ENCODE measurements at regions not wholly inside any gene's neighbourhood (a gene's known extent, or its start where the extent isn't known, plus 50 kb on each side); places are given as distances from the start of the nearest gene placed in this dataset.

GRCh38 chr4:128359422-128359821 lies 71.8 kb upstream of the PGRMC2 start:
- DNase-seq (ENCODE audit: low read depth, low spot score), result no peak

- no peak for DNase-seq (ENCODE audit: low read depth, low spot score)
These were observed 71.3 kb upstream of the PGRMC2 start for GRCh38 chr4:128358913-128359279.

GRCh38 chr4:128358231-128358912 lies 70.8 kb upstream of the PGRMC2 start:
- no peak for DNase-seq (ENCODE audit: low read depth, low spot score)

- no peak for DNase-seq (ENCODE audit: low read depth, low spot score)
These were observed 69.7 kb upstream of the PGRMC2 start for GRCh38 chr4:128357286-128357685.

- no peak for DNase-seq (ENCODE audit: low read depth, low spot score)
These were observed 67.7 kb upstream of the PGRMC2 start for GRCh38 chr4:128355305-128355704.

- no peak for DNase-seq (ENCODE audit: low read depth, low spot score)
These were observed 66.7 kb upstream of the PGRMC2 start for GRCh38 chr4:128354205-128354821.

- no peak for DNase-seq (ENCODE audit: low read depth, low spot score)
These were observed 66.2 kb upstream of the PGRMC2 start for GRCh38 chr4:128353791-128354190.

GRCh38 chr4:128351502-128351901 lies 63.9 kb upstream of the PGRMC2 start:
- DNase-seq (ENCODE audit: low read depth, low spot score), result no peak

- no peak for DNase-seq (ENCODE audit: low read depth, low spot score)
These were observed 62.9 kb upstream of the PGRMC2 start for GRCh38 chr4:128350449-128351045.

GRCh38 chr4:128349921-128350320 lies 62.3 kb upstream of the PGRMC2 start:
- DNase-seq (ENCODE audit: low read depth, low spot score), result no peak

GRCh38 chr4:128347930-128348660 lies 60.5 kb upstream of the PGRMC2 start:
- no peak for DNase-seq (ENCODE audit: low read depth, low spot score)

GRCh38 chr4:128347175-128347868 lies 59.7 kb upstream of the PGRMC2 start:
- no peak for DNase-seq (ENCODE audit: low read depth, low spot score)

GRCh38 chr4:128346054-128346716 lies 58.6 kb upstream of the PGRMC2 start:
- no peak for DNase-seq (ENCODE audit: low read depth, low spot score)

GRCh38 chr4:128345650-128346049 lies 58.0 kb upstream of the PGRMC2 start:
- no peak for DNase-seq (ENCODE audit: low read depth, low spot score)

- DNase-seq (ENCODE audit: low read depth, low spot score), result no peak
These were observed 55.1 kb upstream of the PGRMC2 start for GRCh38 chr4:128342762-128343161.

GRCh38 chr4:128341634-128342033 lies 54.0 kb upstream of the PGRMC2 start:
- no peak for DNase-seq (ENCODE audit: low read depth, low spot score)

- DNase-seq (ENCODE audit: low read depth, low spot score), result no peak
These were observed 51.2 kb upstream of the PGRMC2 start for GRCh38 chr4:128338634-128339355.

GRCh38 chr4:128337863-128338262 lies 50.2 kb upstream of the PGRMC2 start:
- no peak for DNase-seq (ENCODE audit: low read depth, low spot score)

All from activated CD4-positive, CD25-positive, alpha-beta regulatory T cell treated with anti-CD3 and anti-CD28 coated beads, Interleukin-2, amount 50 U/mL, for 16 hours (primary cell).